HG03460 (cell line): ENCODE measurements at regions not wholly inside any gene's neighbourhood (a gene's known extent, or its start where the extent isn't known, plus 50 kb on each side); places are given as distances from the start of the nearest gene placed in this dataset.

Experiments used
- ATAC-seq: cut with Tn5 transposase; IDR thresholded peaks from one replicate; pipeline ENCODE4 v1.9.1; 2021; ENCODE audit not compliant: unreplicated experiment

DNA sequence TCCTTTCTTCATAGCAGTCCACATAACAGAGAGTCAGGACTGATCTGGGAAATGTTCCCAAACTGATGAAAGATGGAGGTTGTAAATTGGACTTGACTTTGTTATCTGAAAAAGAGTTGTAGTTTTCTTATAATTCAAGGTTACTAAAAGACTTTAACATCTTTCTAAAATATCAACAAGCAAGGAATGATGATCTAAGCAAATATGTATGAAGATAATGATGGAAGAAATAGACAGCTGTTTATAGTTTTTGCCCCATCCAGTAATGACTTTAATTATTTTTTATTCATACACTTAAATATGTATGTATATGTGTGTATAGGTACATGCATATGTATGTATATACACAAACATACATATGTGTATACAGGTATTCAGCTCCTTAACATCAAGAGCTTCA lies 411.1 kb upstream of the SPOCK3 start:
- no peak for ATAC-seq

DNA sequence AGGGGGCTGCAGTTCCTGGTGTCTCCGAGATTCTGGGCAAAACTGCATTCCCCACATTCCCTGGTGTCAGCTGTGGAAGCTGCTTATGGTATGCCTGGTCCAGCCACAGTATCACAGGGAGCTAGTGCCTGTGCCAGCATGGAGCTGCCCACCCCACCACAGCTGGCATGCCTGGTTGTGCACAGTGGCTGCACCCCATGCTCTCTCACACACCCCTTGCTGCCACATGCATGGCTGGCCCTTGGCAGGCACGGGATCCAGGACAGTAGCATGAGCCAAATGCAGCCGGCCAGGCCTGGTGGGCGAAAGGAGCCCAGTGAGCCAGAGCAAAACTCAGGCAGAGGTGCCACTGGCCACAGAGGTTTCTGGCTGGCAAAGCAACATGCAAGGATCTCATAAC lies 418.0 kb upstream of the SPOCK3 start:
- ATAC-seq: no peak

DNA sequence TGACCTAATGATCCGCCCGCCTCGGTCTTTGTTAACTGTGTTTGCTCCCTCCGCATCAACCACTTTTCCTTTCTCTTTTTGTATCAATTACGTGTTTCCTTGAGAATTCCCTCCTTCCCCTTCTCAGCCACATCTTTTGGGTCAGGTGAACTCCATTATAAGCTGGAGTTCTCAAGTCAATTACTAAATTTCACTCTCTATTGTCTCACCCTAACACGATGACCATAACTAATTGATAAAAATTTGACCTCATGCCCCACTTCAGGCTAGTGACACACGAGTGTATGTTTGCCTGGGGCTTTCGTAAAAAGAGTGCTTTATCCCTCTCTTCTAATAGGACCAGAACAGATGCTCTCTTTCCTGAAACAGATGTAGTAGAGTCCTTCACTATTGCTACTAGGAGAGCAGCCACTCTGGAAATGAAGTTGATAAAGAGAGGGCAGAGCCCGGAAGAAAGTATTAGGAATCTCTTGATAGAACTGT lies 403.6 kb upstream of the ANXA10 start:
- no peak for ATAC-seq

DNA sequence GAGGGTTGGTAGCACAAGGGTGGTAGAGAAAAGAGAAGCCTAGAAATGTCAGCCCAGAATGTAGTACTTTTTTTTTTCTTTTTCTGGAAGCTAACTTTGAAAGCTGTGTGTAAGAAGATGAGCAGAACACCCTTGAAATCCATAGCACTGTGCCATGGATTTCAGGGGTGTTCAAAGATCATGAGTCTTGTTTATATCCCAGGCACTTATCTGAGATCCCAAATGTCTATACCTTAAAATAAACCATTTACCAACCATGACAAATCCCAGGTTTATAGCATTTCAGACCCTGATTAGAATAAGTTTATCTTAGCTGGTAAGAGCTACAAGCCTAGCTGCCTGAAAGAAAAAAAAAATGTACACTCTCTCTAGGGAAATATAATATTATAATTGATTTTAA lies 389.9 kb upstream of the ANXA10 start:
- no peak for ATAC-seq

DNA sequence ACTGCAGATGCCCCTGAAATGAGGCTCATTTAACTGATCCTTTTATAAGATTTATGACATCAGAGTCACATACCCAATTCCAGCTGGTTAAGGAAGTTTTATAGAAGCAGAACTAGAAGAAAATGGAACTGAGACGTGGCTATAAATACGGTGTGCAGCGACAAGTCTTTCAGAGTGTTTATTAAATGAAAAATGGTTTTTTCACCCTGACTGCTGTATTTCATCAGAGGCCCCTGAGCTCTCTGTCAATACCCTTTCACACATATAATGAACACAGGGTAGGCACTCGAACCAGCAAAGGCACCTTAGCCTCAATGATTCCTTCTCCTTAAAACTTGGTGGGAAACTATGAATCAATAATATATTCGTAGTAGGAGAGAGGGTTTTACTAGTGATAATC lies 380.8 kb upstream of the ANXA10 start:
- no peak for ATAC-seq

DNA sequence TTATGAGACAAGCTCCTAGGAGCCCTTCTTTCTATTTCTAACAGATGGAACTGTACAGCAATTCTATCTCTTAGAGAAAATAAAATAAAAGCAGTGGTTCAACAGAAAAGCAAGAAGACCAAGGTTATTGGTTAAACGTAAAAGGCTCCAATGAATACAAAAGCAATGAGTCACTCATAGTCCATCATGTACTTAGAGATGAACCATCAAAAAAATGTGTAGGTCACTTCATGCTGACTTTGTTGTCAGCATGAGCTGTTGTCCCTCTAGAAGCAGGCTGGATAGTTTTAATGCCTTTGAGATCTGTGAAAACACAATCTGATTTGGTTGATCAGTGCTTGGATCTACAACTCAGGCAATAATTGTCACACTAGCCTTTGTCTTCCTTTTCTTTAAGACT lies 378.6 kb upstream of the ANXA10 start:
- no peak for ATAC-seq

DNA sequence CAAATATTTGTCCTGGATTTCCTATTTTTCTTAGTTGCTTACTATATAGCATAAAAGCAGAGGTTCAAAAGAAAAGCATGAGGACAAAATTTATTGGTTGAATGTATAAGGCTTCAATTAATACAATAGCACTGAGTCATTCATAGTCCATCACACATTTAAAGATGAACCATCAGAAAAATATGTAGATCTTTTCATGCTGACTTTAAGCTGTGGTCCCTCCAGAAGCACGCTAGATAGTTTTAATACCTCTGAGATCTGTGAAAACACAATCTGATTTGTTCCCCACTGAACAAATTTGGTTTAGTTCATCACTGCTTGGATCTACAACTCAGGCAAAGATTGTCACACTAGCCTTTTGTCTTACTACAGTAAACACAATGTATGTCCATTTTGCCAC lies 377.2 kb upstream of the ANXA10 start:
- ATAC-seq: no peak

DNA sequence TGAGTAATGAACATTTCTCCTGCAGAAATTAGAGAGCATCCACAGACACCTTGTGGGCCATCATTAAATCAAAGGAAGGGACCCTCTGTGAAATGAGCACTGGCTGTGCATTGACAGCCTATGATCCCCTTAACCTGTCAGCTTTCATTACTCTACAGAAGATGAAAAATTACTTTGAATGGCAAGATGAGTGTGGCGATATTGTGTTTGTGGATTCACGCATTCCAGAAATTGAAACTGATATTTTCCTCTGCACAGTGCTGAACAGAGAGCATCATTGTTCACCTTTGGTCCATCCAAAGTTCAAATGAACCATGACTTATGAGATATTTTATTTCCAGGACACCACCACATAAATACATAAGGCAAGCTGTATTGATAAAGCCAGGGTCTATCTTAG lies 374.8 kb upstream of the ANXA10 start:
- no peak for ATAC-seq

DNA sequence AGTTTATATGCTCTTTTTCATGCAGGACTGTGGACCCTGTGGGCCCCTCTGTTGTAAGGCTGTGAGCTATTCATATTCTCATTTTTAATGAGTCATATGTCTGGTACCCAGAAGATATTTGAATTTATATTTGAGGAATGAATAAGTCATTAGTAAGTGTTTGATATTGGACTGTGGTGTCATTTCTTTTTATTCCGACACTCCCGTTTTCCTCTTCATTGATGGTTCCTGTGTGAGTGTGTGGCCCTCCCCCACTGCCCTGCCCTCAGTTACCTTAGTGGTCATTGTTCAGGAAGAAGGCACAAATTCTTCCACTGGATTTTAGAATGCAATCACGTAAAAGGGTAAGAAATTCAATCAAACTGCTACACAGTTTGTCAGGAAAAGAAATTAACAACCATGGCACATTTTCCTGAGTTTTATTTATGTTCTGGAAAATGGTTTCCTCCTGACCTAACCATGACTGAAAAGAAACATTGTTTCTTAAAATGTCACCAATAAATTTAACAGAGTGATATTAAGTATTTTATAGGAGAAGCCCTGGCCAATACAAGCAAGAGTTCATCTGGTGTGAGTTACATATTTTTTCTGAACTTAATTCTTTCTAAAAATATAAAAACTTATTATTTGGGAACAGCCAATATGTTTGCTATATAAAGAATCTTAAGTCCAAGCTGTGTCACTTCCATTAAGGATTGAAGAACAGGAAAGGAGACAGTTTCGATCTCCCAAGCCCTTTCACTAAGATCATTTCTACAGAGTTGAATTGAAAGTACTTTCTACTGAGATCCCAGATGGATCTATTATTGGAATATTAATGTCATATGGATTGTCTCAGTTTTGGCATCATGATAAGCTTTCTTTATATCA lies 370.5 kb upstream of the ANXA10 start:
- ATAC-seq: no peak

DNA sequence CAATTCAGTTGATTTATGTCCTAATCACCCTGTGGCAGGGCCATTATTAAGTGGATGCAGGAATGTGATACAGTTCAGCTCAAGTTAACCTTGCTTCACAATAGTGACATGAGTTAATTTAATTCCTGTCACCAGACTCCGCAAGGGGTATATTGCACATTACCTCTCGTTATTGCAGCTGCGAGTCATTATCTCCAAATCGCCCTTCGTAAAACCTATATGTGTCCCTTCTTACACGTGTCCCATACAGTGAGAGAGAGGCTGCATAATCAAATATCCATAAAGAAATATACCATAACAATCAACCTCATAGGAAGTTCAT lies 369.9 kb upstream of the ANXA10 start:
- ATAC-seq: no peak

DNA sequence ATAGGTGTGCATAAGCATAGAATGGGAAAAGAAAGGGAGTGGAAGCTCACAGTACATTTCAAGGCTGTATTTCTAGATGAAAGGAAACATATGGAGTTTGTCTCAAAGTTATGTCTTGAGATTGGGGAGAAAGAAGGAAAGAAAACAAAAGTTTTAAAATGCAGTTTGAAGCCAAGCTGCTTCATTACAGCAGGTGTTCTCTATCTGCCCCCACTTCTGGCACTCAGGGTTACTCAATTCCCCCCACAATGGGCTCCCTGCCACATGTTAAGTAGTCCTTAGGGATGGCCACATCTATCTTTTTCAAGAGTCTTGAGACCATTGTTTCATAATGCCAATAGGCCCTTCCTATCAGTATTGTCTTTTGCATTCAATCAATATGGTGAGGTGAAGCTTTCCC lies 367.4 kb upstream of the ANXA10 start:
- ATAC-seq: no peak

DNA sequence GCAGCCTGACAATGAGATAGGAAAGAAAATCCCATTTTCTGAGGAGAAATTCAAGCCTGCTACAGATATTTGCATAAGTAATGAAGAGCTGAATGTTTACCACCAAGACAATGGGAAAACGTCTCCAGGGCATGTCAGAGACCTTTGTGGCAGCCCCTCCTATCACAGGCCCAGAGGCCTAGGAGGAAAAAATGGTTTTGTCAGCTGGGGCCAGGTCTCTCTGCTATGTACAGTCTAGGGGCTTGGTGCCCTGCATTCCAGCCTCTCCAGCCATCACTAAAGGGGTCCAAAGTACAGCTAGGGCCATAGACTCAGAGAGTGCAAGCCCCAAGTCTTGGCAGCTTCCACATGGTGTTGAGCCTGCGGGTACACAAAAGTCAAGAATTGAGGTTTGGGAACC lies 361.6 kb upstream of the ANXA10 start:
- no peak for ATAC-seq

DNA sequence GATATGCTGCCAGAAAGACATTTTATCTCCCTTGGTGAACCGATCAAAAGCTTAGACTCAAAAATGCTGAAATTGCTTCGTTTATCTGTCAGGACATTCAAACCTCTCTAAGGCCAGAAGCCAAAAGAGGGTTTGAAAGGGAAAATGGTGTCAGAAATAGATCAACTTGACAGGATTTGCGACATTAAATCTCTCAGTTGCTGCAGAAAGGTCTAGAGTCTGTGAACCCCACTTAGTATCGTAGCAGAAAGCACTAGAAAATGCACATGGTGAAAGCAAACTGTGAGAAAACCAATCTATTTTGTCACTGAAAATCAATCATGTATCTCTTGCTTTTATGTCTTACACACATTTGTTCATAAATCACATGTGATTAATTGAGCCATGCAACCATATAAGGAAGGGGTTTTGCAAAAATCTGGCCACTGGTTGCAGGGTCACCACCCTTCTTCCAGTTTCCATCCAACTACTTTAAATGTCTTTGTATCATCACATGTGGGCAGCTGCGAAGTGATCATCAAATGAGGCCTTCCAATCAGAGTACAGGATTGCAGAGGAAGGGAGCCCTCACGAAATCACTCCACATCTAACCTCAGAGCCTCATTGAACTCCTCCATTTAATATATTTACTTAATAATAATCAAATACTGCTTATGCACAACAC lies 347.2 kb upstream of the ANXA10 start:
- ATAC-seq: no peak

DNA sequence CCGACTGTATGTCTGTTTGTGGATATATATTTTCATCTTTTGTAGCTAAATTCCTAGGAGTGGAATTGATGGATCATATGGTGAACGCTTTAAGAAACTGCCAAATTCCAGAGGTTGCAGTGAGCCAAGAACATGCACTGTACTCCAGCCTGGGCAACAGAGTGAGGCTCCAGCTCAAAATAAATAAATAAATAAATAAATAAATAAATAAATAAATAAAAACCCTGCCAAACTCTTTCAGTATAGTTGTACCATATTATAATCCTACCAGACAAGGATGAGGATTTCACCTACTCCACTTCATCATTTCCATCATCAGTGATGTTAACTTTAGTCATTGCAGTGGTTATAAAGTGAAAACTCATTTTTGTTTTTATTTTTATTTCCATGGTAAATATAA lies 325.1 kb upstream of the ANXA10 start:
- ATAC-seq: no peak

DNA sequence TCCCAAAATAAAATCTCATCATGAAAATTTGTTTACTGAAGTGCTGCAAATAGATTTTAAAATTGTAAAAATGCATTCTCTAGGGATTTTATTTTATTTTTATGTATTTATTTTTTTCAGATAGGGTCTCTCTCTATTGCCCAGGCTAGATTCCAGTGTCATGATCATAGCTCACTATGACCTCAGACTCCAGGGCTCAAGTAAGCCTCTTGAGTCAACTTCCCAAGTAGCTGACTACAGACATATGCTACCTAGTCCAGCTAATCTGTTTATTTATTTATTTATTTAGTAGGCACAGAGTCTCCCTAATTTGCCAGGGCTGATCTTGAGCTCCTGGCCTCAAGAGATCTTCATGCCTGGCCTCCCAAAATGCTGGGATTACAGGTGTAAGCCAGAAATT lies 317.7 kb upstream of the ANXA10 start:
- ATAC-seq: no peak

DNA sequence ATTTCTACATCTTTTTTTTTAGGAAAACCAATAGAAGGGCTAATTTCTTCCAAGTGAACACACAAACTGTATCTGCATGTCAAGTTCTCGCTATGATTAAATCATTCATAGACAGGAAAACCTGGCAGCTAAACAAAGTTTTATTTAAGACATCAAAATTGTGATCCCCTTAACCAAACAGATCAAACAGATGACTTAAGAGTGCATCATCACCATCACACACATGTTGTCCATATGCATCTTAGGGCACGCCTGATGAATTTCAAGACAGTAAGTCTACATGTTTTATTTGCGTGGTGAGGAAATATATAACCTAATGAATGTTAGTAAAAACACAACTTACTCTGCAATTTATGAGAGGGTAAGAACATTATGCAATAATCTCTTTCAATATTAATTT lies 317.0 kb upstream of the ANXA10 start:
- no peak for ATAC-seq

DNA sequence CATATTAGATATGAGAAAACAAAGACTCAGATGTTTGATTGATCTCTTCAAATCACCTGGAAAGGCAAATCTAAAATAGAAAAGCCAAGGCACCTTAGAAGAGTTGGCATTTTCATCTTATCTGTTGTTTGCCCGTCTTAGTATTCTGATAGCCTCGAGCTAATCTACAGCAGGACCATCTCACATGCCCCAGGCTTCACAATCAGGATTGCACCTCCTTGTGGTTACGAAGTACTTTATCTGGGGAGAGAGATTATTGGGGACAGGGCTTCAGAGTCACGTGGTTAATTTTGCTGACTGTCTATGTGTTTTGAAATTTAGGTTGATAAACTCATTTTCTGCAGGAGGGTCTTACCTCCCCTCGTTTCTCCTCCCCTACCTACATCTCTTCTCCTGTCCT lies 313.1 kb upstream of the ANXA10 start:
- no peak for ATAC-seq

DNA sequence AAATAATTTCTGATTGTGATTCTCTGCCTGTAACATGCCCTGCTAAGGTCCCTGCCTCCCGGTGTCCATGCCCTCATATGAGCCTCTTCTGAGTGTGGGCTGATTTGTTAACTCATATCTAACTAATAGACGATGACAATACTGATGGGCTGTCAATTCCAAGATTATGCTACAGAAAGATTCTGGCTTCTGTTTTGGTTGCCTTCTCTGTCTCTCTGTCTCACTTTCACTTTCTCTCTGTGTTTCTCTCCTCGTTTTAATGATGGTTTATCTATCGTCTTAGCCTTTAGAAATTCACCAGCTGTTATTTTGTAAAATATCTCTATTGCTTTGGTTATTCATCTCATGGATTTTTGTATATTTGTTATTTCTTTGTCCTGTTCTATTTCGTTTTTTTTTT lies 312.5 kb upstream of the ANXA10 start:
- ATAC-seq: no peak

DNA sequence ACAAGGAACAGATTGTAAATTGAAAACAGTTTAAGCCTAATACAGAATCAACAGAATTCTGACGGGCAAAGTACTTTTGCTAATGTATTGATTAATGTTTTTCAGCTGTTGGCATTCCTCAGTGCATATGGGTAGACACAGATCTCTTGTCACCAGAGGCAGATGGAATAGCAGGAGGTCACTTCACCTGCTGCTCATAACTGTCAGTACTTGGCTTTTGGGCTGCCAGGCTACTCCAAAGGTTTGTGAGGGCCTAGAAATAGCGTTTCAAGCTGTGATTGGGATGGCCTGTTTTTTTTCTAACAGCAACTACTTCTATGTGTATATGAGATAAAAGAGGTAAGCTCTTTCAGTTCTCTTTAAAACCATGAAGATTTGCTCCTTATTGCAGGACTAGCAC lies 307.5 kb upstream of the ANXA10 start:
- no peak for ATAC-seq

DNA sequence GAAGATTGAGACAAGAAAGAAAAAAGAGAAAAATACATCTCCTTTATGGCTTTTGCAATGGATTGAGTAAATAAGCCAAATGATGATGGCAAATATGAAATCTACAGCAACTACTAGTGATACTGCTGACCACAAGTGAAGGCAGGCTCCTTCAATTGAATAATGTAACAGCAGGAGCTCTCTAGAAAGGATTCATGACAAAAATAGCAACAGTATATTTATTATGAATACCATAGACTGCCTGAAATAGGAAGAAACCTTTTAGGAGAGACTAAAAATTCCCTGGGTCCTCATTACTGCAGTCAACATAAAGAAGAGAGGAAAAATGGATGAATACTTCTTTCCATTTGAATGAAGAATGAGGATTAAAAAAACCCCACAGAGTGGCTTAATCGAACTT lies 306.8 kb upstream of the ANXA10 start:
- no peak for ATAC-seq

DNA sequence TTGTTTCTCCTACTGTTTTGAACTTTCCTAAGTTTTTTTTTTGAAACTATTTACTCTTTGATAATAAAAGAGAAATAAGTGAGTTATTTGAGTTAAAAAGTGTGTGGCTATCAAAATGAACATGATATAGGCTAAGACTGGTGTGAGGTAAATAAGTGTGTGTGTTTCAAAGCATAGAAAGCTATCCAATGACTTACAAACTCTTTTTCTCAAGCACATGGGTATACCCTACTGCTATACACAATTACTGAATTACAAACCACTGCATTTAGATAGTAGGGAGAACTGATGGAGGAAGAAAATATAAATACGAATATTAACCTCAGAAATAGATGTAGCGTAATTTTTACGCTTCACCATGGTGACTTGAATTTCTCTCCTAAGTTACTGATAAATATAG lies 305.8 kb upstream of the ANXA10 start:
- ATAC-seq: no peak

DNA sequence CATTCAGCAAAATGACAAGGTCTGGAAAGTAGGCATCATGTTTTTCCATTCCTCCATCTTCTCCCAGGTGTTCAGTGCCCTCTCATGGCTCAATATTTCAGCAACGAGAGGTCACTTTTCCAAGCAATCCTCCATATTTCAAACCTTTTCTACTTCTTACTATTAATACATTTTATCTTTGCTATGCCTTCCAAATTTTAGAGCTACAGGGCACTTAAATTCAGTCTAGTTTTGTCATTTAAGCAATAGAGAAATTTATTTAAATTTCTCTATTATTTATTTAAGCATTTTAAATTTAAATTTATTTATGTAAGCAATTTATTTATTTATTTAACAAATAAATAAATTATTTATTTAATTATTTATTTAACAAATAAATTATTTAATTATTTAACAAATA lies 305.1 kb upstream of the ANXA10 start:
- no peak for ATAC-seq
